Dendritic cell treated with granulocyte-macrophage colony-stimulating factor and Interleukin-4, amounts not matched to agents 40 ng/mL and 50 ng/mL, for 4 days (primary cell): ENCODE measurements at regions not wholly inside any gene's neighbourhood (a gene's known extent, or its start where the extent isn't known, plus 50 kb on each side); places are given as distances from the start of the nearest gene placed in this dataset.

ENCODE experiments used
- H3K27ac Mint-ChIP-seq: one replicate; pipeline ENCODE4 v1.8.0; 2022; ENCODE audit warnings: mild to moderate bottlenecking, mixed read lengths
- H3K27me3 Mint-ChIP-seq: one replicate; pipeline ENCODE4 v1.8.0; 2022; ENCODE audit warnings: mild to moderate bottlenecking, mixed read lengths
- H3K36me3 Mint-ChIP-seq: one replicate; pipeline ENCODE4 v1.8.0; 2022; ENCODE audit warnings: low read depth, mixed read lengths
- H3K4me1 Mint-ChIP-seq: one replicate; pipeline ENCODE4 v1.8.0; 2022; ENCODE audit warnings: low read depth, mixed read lengths
- H3K4me3 Mint-ChIP-seq: one replicate; pipeline ENCODE4 v1.8.0; 2022; ENCODE audit warnings: mild to moderate bottlenecking, moderate library complexity, mixed read lengths
- H3K9me3 Mint-ChIP-seq: one replicate; pipeline ENCODE4 v1.8.0; 2022; ENCODE audit warnings: mixed read lengths
- intact Hi-C: fragments of 100-400 bp; cut with micrococcal nuclease; formaldehyde crosslinking; loops from one replicate; pipeline ENCODE4 v1.15.0; 2022

DNA sequence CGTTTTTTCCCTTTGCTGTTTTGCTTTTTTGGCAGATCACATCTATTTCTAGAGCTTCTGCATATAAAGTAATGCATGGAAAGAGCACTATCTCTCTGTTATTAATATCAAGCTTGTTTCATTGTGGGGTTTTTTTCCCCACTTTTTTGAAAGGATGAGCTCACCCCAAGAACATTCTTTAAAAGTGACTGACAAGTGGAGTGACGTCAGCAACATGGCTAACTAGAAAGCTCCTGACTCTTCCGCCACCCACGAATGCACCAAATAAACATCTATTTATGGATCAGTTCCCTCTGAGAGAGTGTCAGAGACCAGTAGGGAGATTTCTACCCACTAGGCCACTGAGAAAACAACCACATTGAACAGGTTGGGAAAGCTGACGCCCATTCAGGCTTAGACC is 445.4 kb downstream of the GALC start:
- Mint-ChIP-seq H3K27me3 (no peaks in the 10 kb centered on the region), H3K27ac (no peak overlapping the region), H3K36me3 (no peaks in the 10 kb centered on the region), H3K4me1 (no peaks in the 10 kb centered on the region), H3K4me3 (no peak overlapping the region), H3K9me3 (peaks cover 40% of the 10 kb centered on the region)
- intact Hi-C loops: no loop called here

DNA sequence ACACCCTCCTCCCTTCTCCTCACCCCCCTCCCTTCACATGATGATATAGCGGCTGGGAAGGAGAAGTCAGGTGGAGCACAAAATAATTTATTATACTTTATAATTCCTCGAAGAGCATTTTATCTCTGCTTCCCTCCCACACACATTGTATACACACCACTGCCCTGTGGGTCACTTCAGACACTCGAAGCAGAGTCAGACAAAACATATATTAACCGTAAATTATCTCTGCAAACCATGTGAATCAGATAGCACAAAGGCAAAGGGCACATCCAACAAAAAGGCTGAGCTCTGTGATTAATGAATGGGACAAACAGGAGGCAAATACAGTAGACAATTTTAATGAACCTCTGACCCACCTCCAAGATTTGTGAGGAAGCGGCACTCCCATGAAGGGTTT is 450.7 kb downstream of the GALC start:
- Mint-ChIP-seq H3K4me3 (no peak overlapping the region), H3K4me1 (no peaks in the 10 kb centered on the region), H3K27ac (no peak overlapping the region), H3K36me3 (no peaks in the 10 kb centered on the region), H3K27me3 (no peaks in the 10 kb centered on the region), H3K9me3 (peaks cover 47% of the 10 kb centered on the region)
- intact Hi-C loops: no loop called here

DNA sequence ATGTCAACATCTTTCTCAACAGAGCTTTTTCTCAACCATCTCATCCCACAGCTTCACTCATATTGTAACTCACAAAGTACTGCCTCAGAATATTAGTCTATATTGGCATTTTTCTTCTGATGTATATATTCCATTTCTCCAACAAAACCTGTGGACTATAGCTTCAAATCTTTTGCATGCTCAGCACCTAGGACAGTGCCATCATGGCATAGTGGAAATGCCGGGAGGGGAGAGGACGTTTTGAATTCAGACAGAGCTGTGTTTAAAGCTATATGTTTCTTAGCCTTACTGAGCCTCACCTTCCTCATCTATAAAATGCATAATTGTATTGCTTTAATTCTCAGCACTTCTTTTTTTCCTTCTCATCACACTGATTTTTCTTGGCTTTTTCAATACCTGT is 452.6 kb downstream of the GALC start:
- no peak overlapping the region for H3K4me3 Mint-ChIP-seq
- H3K9me3 Mint-ChIP-seq: peaks cover 39% of the 10 kb centered on the region
- H3K4me1 Mint-ChIP-seq: no peaks in the 10 kb centered on the region
- H3K36me3 Mint-ChIP-seq: no peaks in the 10 kb centered on the region
- no peak overlapping the region for H3K27ac Mint-ChIP-seq
- no peaks in the 10 kb centered on the region for H3K27me3 Mint-ChIP-seq
- intact Hi-C loops: no loop called here

DNA sequence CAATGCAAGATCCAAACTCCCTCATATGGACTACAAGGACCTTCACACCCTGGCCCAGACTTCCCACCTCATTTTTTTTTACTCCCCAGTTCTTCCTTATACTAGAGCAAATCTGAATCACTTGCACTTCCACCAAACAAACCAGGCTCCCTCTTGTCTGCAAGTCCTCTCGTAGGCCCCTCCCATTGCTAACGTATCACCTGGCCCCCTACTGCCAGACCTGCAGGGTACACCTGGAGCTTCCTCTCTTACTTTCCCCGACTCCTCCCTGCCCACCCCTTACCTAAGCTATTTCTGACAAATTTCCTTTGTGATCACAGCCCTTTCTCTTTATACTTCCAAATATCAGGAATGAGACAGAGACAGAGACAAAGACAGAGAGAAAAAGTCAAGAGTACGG is 463.9 kb downstream of the GALC start:
- Mint-ChIP-seq H3K4me1 (no peaks in the 10 kb centered on the region), H3K4me3 (no peak overlapping the region), H3K9me3 (peaks cover 21% of the 10 kb centered on the region), H3K27ac (no peak overlapping the region), H3K36me3 (no peaks in the 10 kb centered on the region), H3K27me3 (no peaks in the 10 kb centered on the region)
- intact Hi-C loops: no loop called here

DNA sequence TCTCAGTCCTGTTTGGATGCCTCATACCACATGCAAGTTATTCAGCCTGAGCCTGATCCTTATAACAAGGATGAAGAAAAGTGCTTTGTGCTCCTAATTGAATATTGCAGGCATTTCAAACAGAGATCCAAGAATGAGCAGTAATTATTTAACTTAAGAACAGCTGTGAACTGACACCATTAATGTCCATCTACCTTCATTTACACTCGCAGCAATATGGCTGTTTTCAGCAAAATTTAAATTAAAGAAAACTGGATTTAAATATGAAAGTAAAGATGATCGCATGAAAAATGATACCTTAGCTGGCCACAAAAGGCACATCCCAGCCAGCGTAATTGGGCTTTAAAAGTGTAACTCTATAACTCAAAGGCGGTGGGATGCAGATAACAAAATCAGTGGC is 466.3 kb downstream of the GALC start:
- no peaks in the 10 kb centered on the region for H3K36me3 Mint-ChIP-seq
- intact Hi-C loops: no loop called here
- no peaks in the 10 kb centered on the region for H3K4me1 Mint-ChIP-seq
- no peak overlapping the region for H3K27ac Mint-ChIP-seq
- peaks cover 17% of the 10 kb centered on the region for H3K9me3 Mint-ChIP-seq
- no peak overlapping the region for H3K4me3 Mint-ChIP-seq
- no peaks in the 10 kb centered on the region for H3K27me3 Mint-ChIP-seq

DNA sequence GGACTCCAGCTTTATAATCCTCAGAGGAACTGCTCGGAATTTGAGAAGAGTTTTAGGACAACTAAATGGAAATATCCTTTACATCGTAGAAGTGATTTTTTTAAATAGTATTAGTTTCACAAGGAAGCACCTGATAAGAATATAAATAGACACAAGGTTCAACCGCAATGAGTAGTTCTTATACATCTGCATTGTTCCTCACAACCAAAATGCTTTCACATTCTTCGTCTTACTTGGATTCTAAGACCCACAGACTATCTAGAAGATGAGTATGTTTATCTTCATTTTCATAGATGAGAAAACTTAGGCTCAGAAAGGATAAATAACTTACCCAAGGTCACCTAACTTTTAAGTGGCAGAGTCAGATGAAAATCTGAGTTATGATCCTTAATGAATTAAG is 469.0 kb downstream of the GALC start:
- Mint-ChIP-seq H3K4me1 (no peaks in the 10 kb centered on the region), H3K27ac (no peak overlapping the region), H3K9me3 (no peaks in the 10 kb centered on the region), H3K36me3 (no peaks in the 10 kb centered on the region), H3K4me3 (no peak overlapping the region), H3K27me3 (no peaks in the 10 kb centered on the region)
- intact Hi-C loops: no loop called here

DNA sequence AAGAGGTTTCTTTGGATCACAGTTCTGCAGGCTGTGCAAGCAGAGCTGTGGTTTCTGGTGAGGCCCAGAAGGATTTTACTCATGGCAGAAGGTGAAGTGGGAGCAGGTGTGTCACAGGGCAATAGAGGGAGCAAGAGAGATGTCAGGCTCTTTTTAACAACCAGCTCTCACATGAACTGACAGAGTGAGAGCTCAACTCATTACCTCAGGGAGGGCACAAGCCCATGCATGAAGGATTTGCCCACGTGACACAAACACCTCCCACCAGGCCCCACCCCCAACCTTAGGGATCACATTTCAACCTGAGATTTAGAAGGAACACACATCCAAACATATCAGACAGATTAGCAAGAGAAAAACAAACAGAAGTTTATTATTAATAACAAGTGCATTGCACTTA is 470.4 kb downstream of the GALC start:
- H3K27ac Mint-ChIP-seq: no peak overlapping the region
- no peak overlapping the region for H3K4me3 Mint-ChIP-seq
- no peaks in the 10 kb centered on the region for H3K4me1 Mint-ChIP-seq
- H3K27me3 Mint-ChIP-seq: no peaks in the 10 kb centered on the region
- peaks cover 4% of the 10 kb centered on the region for H3K9me3 Mint-ChIP-seq
- no peaks in the 10 kb centered on the region for H3K36me3 Mint-ChIP-seq
- intact Hi-C loops: no loop called here

DNA sequence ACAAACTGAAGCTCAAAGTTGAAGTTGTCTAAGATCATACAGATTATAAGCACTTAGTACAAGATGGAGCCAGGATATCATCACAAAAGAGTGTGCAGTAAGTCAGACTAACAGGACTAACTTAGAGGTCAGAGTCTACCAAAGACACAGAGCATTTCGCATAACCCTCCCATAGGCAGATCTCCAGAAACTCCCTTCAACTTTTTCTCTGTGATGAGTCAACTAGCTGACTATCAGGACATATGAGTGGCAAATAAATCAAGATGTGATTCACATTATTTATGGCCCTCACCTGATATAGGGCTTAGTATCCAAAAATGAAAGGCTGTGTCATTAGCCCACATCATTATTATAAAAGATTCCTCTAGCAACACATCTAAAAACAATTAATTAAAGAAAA is 484.6 kb downstream of the GALC start:
- Mint-ChIP-seq H3K4me3 (no peak overlapping the region), H3K27ac (no peak overlapping the region), H3K4me1 (no peaks in the 10 kb centered on the region), H3K9me3 (peaks cover 19% of the 10 kb centered on the region), H3K27me3 (no peaks in the 10 kb centered on the region), H3K36me3 (no peaks in the 10 kb centered on the region)
- intact Hi-C loops: no loop called here

DNA sequence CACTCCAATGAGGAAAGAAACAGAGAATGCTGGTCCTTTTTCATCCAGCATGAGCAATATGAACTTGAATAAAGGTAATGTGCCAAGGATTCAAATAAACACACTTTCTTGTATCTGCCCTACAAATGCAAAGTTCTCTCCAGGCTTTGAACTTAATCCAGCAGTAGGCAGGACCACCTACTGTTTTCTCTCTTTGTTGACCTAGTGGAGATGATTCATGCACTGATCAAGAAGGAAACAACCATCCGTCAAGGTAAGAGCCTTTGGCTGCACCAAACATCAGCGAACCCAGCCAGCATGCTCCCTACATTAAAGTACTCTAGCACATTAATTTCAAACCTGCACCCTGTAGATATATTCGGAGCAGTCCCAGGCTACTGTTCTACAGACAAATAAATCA is 489.3 kb downstream of the GALC start:
- intact Hi-C loops: no loop called here
- Mint-ChIP-seq H3K36me3 (no peaks in the 10 kb centered on the region), H3K4me1 (no peaks in the 10 kb centered on the region), H3K9me3 (peaks cover 9% of the 10 kb centered on the region), H3K27me3 (no peaks in the 10 kb centered on the region), H3K4me3 (no peak overlapping the region), H3K27ac (no peak overlapping the region)

DNA sequence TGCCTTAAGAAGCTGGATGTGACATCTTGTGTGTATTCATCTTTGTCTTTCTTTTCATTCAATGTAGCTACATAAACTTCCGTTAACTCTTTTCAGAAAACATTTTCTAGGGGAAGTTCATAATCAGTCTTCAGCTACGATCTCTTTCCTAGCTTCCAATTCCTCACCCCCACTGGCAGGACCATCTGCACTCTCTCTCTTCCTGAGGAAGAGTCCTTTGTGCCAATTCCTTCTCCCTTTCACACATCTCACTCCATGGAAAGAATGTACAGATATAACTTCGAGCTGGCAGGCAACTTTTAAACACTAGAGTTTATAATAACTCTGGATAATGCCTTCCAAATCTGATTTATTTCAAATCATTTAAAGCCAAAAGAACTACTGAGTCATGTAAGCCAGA is 495.7 kb downstream of the GALC start:
- H3K4me1 Mint-ChIP-seq: no peaks in the 10 kb centered on the region
- no peak overlapping the region for H3K4me3 Mint-ChIP-seq
- no peaks in the 10 kb centered on the region for H3K27me3 Mint-ChIP-seq
- H3K27ac Mint-ChIP-seq: no peak overlapping the region
- intact Hi-C loops: no loop called here
- H3K9me3 Mint-ChIP-seq: peaks cover 18% of the 10 kb centered on the region
- no peaks in the 10 kb centered on the region for H3K36me3 Mint-ChIP-seq

DNA sequence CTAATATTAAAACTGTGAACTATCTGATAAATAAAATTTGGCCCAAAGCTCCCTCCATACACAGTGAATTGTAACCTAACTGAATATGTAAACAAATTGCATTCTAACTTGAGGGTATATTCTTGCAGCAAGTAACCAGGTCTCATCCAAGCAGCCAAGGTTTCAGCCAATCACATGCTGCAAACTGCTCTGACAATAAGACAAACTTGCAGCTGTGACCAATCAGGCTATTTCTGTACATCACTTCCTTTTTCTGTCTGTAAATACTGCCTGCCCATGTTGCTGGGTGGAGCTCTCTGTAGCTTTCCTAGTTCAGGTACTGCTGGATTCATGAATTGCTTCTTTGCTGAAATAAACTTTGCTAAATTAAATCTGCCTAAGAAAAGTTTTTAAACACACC is 499.0 kb downstream of the GALC start:
- intact Hi-C loops: no loop called here
- Mint-ChIP-seq H3K9me3 (peaks cover 9% of the 10 kb centered on the region), H3K4me3 (no peak overlapping the region), H3K4me1 (no peaks in the 10 kb centered on the region), H3K27me3 (no peaks in the 10 kb centered on the region), H3K27ac (no peak overlapping the region), H3K36me3 (no peaks in the 10 kb centered on the region)

DNA sequence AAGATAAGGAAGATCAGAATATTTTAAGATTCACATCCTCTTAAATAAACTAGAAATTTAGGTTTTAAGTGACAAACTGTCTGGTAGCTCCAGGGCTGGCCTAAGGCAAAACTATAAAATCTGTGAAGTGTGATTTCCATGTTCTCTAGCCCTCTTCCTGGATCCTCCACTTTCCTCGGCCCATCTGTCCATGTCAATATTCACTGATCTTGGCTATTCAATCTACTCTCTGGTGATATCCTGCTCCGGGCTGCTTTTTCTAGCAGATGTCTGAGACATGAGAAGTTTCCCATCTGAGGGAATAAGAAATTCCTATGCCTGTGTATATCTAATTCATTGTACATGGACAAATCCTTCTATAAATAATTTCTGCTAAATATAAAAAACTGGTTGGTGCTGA is 500.4 kb downstream of the GALC start:
- peaks cover 9% of the 10 kb centered on the region for H3K9me3 Mint-ChIP-seq
- H3K4me3 Mint-ChIP-seq: no peak overlapping the region
- H3K27ac Mint-ChIP-seq: no peak overlapping the region
- intact Hi-C loops: no loop called here
- H3K4me1 Mint-ChIP-seq: no peaks in the 10 kb centered on the region
- H3K27me3 Mint-ChIP-seq: no peaks in the 10 kb centered on the region
- no peaks in the 10 kb centered on the region for H3K36me3 Mint-ChIP-seq

DNA sequence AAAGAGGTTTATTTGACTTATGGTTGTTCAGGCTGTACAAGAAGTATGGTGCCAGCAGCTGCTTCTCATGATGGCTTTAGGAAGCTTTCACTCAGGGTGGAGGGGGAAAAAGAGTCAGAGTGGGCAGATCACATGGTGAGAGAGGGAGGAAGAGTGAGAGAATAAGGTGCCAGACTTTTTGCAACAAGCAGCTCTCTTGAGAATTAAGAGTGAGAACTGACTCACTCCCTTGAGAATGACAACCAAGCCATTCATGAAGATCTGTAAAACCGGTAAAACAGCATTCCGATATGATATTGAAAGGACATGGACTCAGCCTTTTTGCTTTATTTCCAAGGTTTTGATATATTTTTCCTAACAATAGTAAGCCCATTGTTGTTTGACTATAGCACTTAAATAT is 501.2 kb downstream of the GALC start:
- H3K4me3 Mint-ChIP-seq: no peak overlapping the region
- intact Hi-C loops: no loop called here
- peaks cover 9% of the 10 kb centered on the region for H3K9me3 Mint-ChIP-seq
- H3K27me3 Mint-ChIP-seq: no peaks in the 10 kb centered on the region
- no peak overlapping the region for H3K27ac Mint-ChIP-seq
- no peaks in the 10 kb centered on the region for H3K36me3 Mint-ChIP-seq
- no peaks in the 10 kb centered on the region for H3K4me1 Mint-ChIP-seq

DNA sequence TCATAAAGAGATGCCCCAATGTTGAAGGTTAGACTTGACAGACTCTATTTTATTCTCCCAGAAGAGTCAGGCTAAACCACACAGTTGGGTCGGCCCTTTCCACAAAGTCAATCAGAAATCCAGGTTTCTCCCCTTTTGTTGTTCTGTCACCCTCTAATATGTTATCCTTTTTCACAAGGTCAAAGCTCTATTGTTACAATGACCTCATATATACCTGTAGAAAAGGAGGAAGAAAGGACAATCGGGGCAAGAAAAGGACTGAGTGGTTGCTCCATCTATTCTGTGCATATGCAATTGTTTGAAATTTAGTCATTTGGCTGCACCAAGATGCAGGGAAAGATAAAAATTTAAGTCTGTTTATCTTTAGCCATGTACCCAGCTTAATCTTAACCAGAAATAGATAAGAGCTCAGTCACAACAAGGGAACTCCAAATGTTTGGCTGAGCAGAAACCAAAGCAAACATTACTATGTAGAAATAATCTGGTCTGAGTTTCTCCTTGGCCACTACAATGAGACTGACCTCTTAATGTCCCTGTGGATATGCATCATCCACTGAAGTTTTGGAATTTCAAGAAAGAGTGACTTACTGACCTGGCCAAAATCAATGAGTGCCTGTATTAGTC is 503.7 kb downstream of the GALC start:
- Mint-ChIP-seq H3K9me3 (peaks cover 15% of the 10 kb centered on the region), H3K27me3 (no peaks in the 10 kb centered on the region), H3K4me3 (no peak overlapping the region), H3K36me3 (no peaks in the 10 kb centered on the region), H3K4me1 (no peaks in the 10 kb centered on the region), H3K27ac (no peak overlapping the region)
- intact Hi-C loops: no loop called here
